Muscle of back (tissue), 3 donors: ENCODE measurements at regions not wholly inside any gene's neighbourhood (a gene's known extent, or its start where the extent isn't known, plus 50 kb on each side); places are given as distances from the start of the nearest gene placed in this dataset.

Experiments
- DNase-seq, 3 donors: peaks; one replicate each; pipeline versions ENCODE4 v3.0.0 to v3.0.0-alpha.2; 2013

- DNase-seq: no peak
These were observed 1668.6 kb downstream of the GRIK2 start for GRCh38 chr6:103062136-103062535.

- DNase-seq: no peak
These were observed 1654.1 kb downstream of the GRIK2 start for GRCh38 chr6:103047567-103047966.

- DNase-seq: no peak
These were observed 1648.8 kb downstream of the GRIK2 start for GRCh38 chr6:103042336-103042735.

- no peak for DNase-seq
These were observed 1643.3 kb downstream of the GRIK2 start for GRCh38 chr6:103036846-103037245.

GRCh38 chr6:103027271-103027931 is 1633.9 kb downstream of the GRIK2 start:
- DNase-seq: no peak

- DNase-seq: no peak
These were observed 1624.9 kb downstream of the GRIK2 start for GRCh38 chr6:103018426-103018825.

- DNase-seq: no peak
These were observed 1624.4 kb downstream of the GRIK2 start for GRCh38 chr6:103017878-103018277.

GRCh38 chr6:103011605-103012004 is 1618.1 kb downstream of the GRIK2 start:
- DNase-seq: no peak

GRCh38 chr6:103002282-103002681 is 1608.8 kb downstream of the GRIK2 start:
- no peak for DNase-seq

- DNase-seq: no peak
These were observed 1608.2 kb downstream of the GRIK2 start for GRCh38 chr6:103001724-103002123.

- DNase-seq: no peak
These were observed 1607.2 kb downstream of the GRIK2 start for GRCh38 chr6:103000688-103001087.

- DNase-seq: no peak
These were observed 1602.0 kb downstream of the GRIK2 start for GRCh38 chr6:102995491-102995890.

GRCh38 chr6:102994866-102995265 is 1601.4 kb downstream of the GRIK2 start:
- DNase-seq: no peak

GRCh38 chr6:102986086-102986485 is 1592.6 kb downstream of the GRIK2 start:
- DNase-seq: no peak

GRCh38 chr6:102984357-102984756 is 1590.8 kb downstream of the GRIK2 start:
- no peak for DNase-seq

GRCh38 chr6:102981490-102982015 is 1588.0 kb downstream of the GRIK2 start:
- no peak for DNase-seq

GRCh38 chr6:102980951-102981350 is 1587.4 kb downstream of the GRIK2 start:
- no peak for DNase-seq

- DNase-seq: no peak
These were observed 1568.4 kb downstream of the GRIK2 start for GRCh38 chr6:102961902-102962301.

- DNase-seq: no peak
These were observed 1557.5 kb downstream of the GRIK2 start for GRCh38 chr6:102950967-102951366.

- DNase-seq: no peak
These were observed 1551.0 kb downstream of the GRIK2 start for GRCh38 chr6:102944475-102944874.

- DNase-seq: no peak
These were observed 1548.7 kb downstream of the GRIK2 start for GRCh38 chr6:102942206-102942605.

GRCh38 chr6:102936959-102937358 is 1543.5 kb downstream of the GRIK2 start:
- no peak for DNase-seq

GRCh38 chr6:102928109-102928508 is 1534.6 kb downstream of the GRIK2 start:
- DNase-seq: no peak

GRCh38 chr6:102918161-102918560 is 1524.7 kb downstream of the GRIK2 start:
- no peak for DNase-seq
